ENCODE measurements at regions not wholly inside any gene's neighbourhood (a gene's known extent, or its start where the extent isn't known, plus 50 kb on each side); places are given as distances from the start of the nearest gene placed in this dataset.

- no peak for DNase-seq (ENCODE audit: low spot score)
- intact Hi-C loops (cut with DNase I) = loop anchor here in 1 of 2 donors (2.0 kb wide), 1 partner anchor 53 kb away; no protein-coding TSS in a partner anchor
Measured at GRCh38 chr4:33616121-33616520, 2628.2 kb downstream of the ARAP2 start.

- intact Hi-C loops (cut with DNase I) = no loop called here
- DNase-seq (ENCODE audit: low spot score) = no peak
Measured at GRCh38 chr4:33625748-33626147, 2618.6 kb downstream of the ARAP2 start.

GRCh38 chr4:33626221-33626620 is 2618.1 kb downstream of the ARAP2 start:
- intact Hi-C loops (cut with DNase I) = no loop called here
- DNase-seq (ENCODE audit: low spot score) = no peak

- DNase-seq (ENCODE audit: low spot score) = no peak
- intact Hi-C loops (cut with DNase I) = no loop called here
Measured at GRCh38 chr4:33628296-33628695, 2616.0 kb downstream of the ARAP2 start.

GRCh38 chr4:33649015-33649414 is 2595.3 kb downstream of the ARAP2 start:
- DNase-seq (ENCODE audit: low spot score) = no peak
- intact Hi-C loops (cut with DNase I) = no loop called here

GRCh38 chr4:33649471-33649870 is 2594.8 kb downstream of the ARAP2 start:
- intact Hi-C loops (cut with DNase I) = no loop called here
- DNase-seq (ENCODE audit: low spot score) = no peak

GRCh38 chr4:33650036-33650435 is 2594.3 kb downstream of the ARAP2 start:
- no peak for DNase-seq (ENCODE audit: low spot score)
- intact Hi-C loops (cut with DNase I) = no loop called here

- DNase-seq (ENCODE audit: low spot score) = no peak
- intact Hi-C loops (cut with DNase I) = no loop called here
Measured at GRCh38 chr4:33658971-33659370, 2585.3 kb downstream of the ARAP2 start.

GRCh38 chr4:33661636-33662035 is 2582.7 kb downstream of the ARAP2 start:
- no peak for DNase-seq (ENCODE audit: low spot score)
- intact Hi-C loops (cut with DNase I) = no loop called here

GRCh38 chr4:33685939-33686338 is 2558.4 kb downstream of the ARAP2 start:
- intact Hi-C loops (cut with DNase I) = no loop called here
- DNase-seq (ENCODE audit: low spot score) = no peak

- intact Hi-C loops (cut with DNase I) = no loop called here
- DNase-seq (ENCODE audit: low spot score) = no peak
Measured at GRCh38 chr4:33696041-33696440, 2548.3 kb downstream of the ARAP2 start.

- no peak for DNase-seq (ENCODE audit: low spot score)
- intact Hi-C loops (cut with DNase I) = no loop called here
Measured at GRCh38 chr4:33696586-33696985, 2547.7 kb downstream of the ARAP2 start.

GRCh38 chr4:33709247-33709646 is 2535.1 kb downstream of the ARAP2 start:
- DNase-seq (ENCODE audit: low spot score) = no peak
- intact Hi-C loops (cut with DNase I) = no loop called here

- intact Hi-C loops (cut with DNase I) = no loop called here
- DNase-seq (ENCODE audit: low spot score) = no peak
Measured at GRCh38 chr4:33711826-33712225, 2532.5 kb downstream of the ARAP2 start.

GRCh38 chr4:33714971-33715370 is 2529.3 kb downstream of the ARAP2 start:
- DNase-seq (ENCODE audit: low spot score) = no peak
- intact Hi-C loops (cut with DNase I) = no loop called here

GRCh38 chr4:33715841-33716395 is 2528.4 kb downstream of the ARAP2 start:
- DNase-seq (ENCODE audit: low spot score) = no peak
- intact Hi-C loops (cut with DNase I) = no loop called here

GRCh38 chr4:33722254-33722653 is 2522.1 kb downstream of the ARAP2 start:
- intact Hi-C loops (cut with DNase I) = no loop called here
- no peak for DNase-seq (ENCODE audit: low spot score)

- DNase-seq (ENCODE audit: low spot score) = no peak
- intact Hi-C loops (cut with DNase I) = no loop called here
Measured at GRCh38 chr4:33722800-33723516, 2521.4 kb downstream of the ARAP2 start.

- no peak for DNase-seq (ENCODE audit: low spot score)
- intact Hi-C loops (cut with DNase I) = no loop called here
Measured at GRCh38 chr4:33724685-33725084, 2519.6 kb downstream of the ARAP2 start.

GRCh38 chr4:33725861-33726260 is 2518.5 kb downstream of the ARAP2 start:
- intact Hi-C loops (cut with DNase I) = no loop called here
- no peak for DNase-seq (ENCODE audit: low spot score)

GRCh38 chr4:33737726-33738125 is 2506.6 kb downstream of the ARAP2 start:
- intact Hi-C loops (cut with DNase I) = no loop called here
- no peak for DNase-seq (ENCODE audit: low spot score)
